Breast epithelium (tissue), 4 donors: ENCODE measurements at regions not wholly inside any gene's neighbourhood (a gene's known extent, or its start where the extent isn't known, plus 50 kb on each side); places are given as distances from the start of the nearest gene placed in this dataset.
A peak's percentile ranks its signal among the peaks of the same experiment; 100 is the strongest.

Experiments
- DNase-seq, 2 donors: peaks; one replicate each; pipeline ENCODE4 v3.0.0-alpha.2; 2019; ENCODE audit warnings: low spot score in 2 of 2
- H3K27ac ChIP-seq, 2 donors: fragments of 200-600 bp; sonication (generic) in 1 of 2; one replicate each; pipeline ENCODE4 v1.5.1; 2016 to 2019; ENCODE audit warnings: mild to moderate bottlenecking in 1 of 2
- H3K27me3 ChIP-seq, 2 donors: fragments of 200-600 bp; sonication (generic) in 1 of 2; one replicate each; pipeline versions ENCODE4 v1.5.1 to v1.6.0; 2017 to 2019; ENCODE audit warnings: control low read depth in 1 of 2, mild to moderate bottlenecking in 1 of 2
- H3K36me3 ChIP-seq: fragments of 200-600 bp; one replicate; pipeline ENCODE4 v1.5.1; 2019
- H3K4me1 ChIP-seq, 2 donors: fragments of 200-600 bp; sonication (generic); one replicate each; pipeline ENCODE4 v1.5.1; 2016 to 2019; ENCODE audit warnings: control low read depth in 1 of 2
- H3K4me3 ChIP-seq, 3 donors: fragments of 200-600 bp; sonication (generic); 1 replicate in 2 of 3; 2 replicates in 1 of 3; pipeline ENCODE4 v1.5.1; 2016 to 2019; ENCODE audit warnings: mild to moderate bottlenecking in 3 of 3, moderate library complexity in 2 of 3
- H3K9me3 ChIP-seq, 2 donors: fragments of 200-600 bp; sonication (generic) in 1 of 2; one replicate each; pipeline ENCODE4 v1.5.1; 2016 to 2019; ENCODE audit warnings: control low read depth in 1 of 2
- CTCF ChIP-seq, 3 donors: fragments of 450-650 bp; IDR thresholded peaks; one replicate each; pipeline ENCODE4 v1.5.1; 2016 to 2017; ENCODE audit warnings: antibody characterized with exemption in 3 of 3, mild to moderate bottlenecking in 3 of 3, moderate library complexity in 3 of 3
- POLR2A ChIP-seq: fragments of 450-650 bp; IDR thresholded peaks from one replicate; pipeline ENCODE4 v1.6.1; 2016; ENCODE audit warnings: antibody characterized with exemption, mild to moderate bottlenecking, moderate library complexity
- POLR2AphosphoS5 ChIP-seq, 3 donors: sonication (generic); formaldehyde crosslinking; IDR thresholded peaks; one replicate each; pipeline ENCODE4 v1.6.1; 2017; ENCODE audit warnings: antibody characterized with exemption in 3 of 3
- intact Hi-C: fragments of 100-400 bp; cut with DNase I; formaldehyde crosslinking; loops from one replicate; pipeline ENCODE4 v1.15.1; 2023; ENCODE audit warnings: low total_unique reads

GRCh38 chr5:173451031-173451430, 122.8 kb upstream of the STC2 start:
- DNase-seq: no peak
- intact Hi-C loops: no loop called here
- H3K4me3 ChIP-seq: no peak overlapping the region
- H3K9me3 ChIP-seq: no peaks in the 10 kb centered on the region
- no peaks in the 10 kb centered on the region for H3K4me1 ChIP-seq
- H3K27ac ChIP-seq: no peak overlapping the region
- TF ChIP-seq POLR2A: no peak
- peak in 2 of 3 donors; percentile 22 to 24 for TF ChIP-seq CTCF (IDR thresholded peaks at IDR 0.05)
- TF ChIP-seq POLR2AphosphoS5 (IDR thresholded peaks at IDR 0.05): no peak
- no peaks in the 10 kb centered on the region for H3K36me3 ChIP-seq
- no peaks in the 10 kb centered on the region for H3K27me3 ChIP-seq

- no peak overlapping the region for H3K4me3 ChIP-seq
- no peaks in the 10 kb centered on the region for H3K36me3 ChIP-seq
- intact Hi-C loops: no loop called here
- H3K27ac ChIP-seq: no peak overlapping the region
- DNase-seq: no peak
- H3K27me3 ChIP-seq: no peaks in the 10 kb centered on the region
- H3K9me3 ChIP-seq: no peaks in the 10 kb centered on the region
- TF ChIP-seq POLR2A: no peak
- no peak for TF ChIP-seq CTCF (IDR thresholded peaks at IDR 0.05)
- TF ChIP-seq POLR2AphosphoS5 (IDR thresholded peaks at IDR 0.05): no peak
- H3K4me1 ChIP-seq: no peaks in the 10 kb centered on the region
These were observed 122.0 kb upstream of the STC2 start for GRCh38 chr5:173450188-173450587.

GRCh38 chr5:173448856-173449255, 120.6 kb upstream of the STC2 start:
- TF ChIP-seq POLR2AphosphoS5 (IDR thresholded peaks at IDR 0.05): no peak
- no peak for TF ChIP-seq POLR2A
- TF ChIP-seq CTCF (IDR thresholded peaks at IDR 0.05): no peak
- H3K27ac ChIP-seq: no peak overlapping the region
- intact Hi-C loops: no loop called here
- H3K36me3 ChIP-seq: no peaks in the 10 kb centered on the region
- no peak overlapping the region for H3K4me3 ChIP-seq
- DNase-seq: no peak
- H3K9me3 ChIP-seq: no peaks in the 10 kb centered on the region
- no peaks in the 10 kb centered on the region for H3K27me3 ChIP-seq
- no peaks in the 10 kb centered on the region for H3K4me1 ChIP-seq

GRCh38 chr5:173443971-173444370, 115.8 kb upstream of the STC2 start:
- Histone ChIP-seq H3K27me3 (no peaks in the 10 kb centered on the region), H3K27ac (no peak overlapping the region), H3K4me1 (no peaks in the 10 kb centered on the region), H3K9me3 (no peaks in the 10 kb centered on the region), H3K36me3 (no peaks in the 10 kb centered on the region), H3K4me3 (no peak overlapping the region)
- DNase-seq: no peak
- intact Hi-C loops: no loop called here
- TF ChIP-seq POLR2A: no peak
- no peak for TF ChIP-seq CTCF (IDR thresholded peaks at IDR 0.05)
- no peak for TF ChIP-seq POLR2AphosphoS5 (IDR thresholded peaks at IDR 0.05)

- intact Hi-C loops: no loop called here
- H3K27me3 ChIP-seq: no peaks in the 10 kb centered on the region
- H3K4me3 ChIP-seq: no peak overlapping the region
- H3K27ac ChIP-seq: no peak overlapping the region
- H3K9me3 ChIP-seq: no peaks in the 10 kb centered on the region
- TF ChIP-seq POLR2A: no peak
- no peak for TF ChIP-seq CTCF (IDR thresholded peaks at IDR 0.05)
- no peak for TF ChIP-seq POLR2AphosphoS5 (IDR thresholded peaks at IDR 0.05)
- DNase-seq: no peak
- no peaks in the 10 kb centered on the region for H3K4me1 ChIP-seq
- no peaks in the 10 kb centered on the region for H3K36me3 ChIP-seq
These were observed 112.9 kb upstream of the STC2 start for GRCh38 chr5:173441053-173441628.
